H1 (cell line): ENCODE measurements at regions not wholly inside any gene's neighbourhood (a gene's known extent, or its start where the extent isn't known, plus 50 kb on each side); places are given as distances from the start of the nearest gene placed in this dataset.

ENCODE experiments used
- CTCF ChIA-PET: fragments of 300-600 bp; sonication (Branson Sonifier 250); formaldehyde crosslinking; loops from one replicate; lab custom pipeline; 2021; ENCODE audit not compliant: partially characterized antibody; lab: Charles Lee
- POLR2A ChIA-PET: fragments of 300-600 bp; sonication (Branson Sonifier 250); formaldehyde crosslinking; loops from one replicate; lab custom pipeline; 2021; ENCODE audit warnings: inconsistent platforms; ENCODE audit not compliant: partially characterized antibody; lab: Charles Lee
- DNase-seq, 2 experiments: peaks; one replicate each; pipeline versions ENCODE4 v3.0.0 to v3.0.0-alpha.2; 2010 to 2022; ENCODE audit warnings: low spot score in 2 of 2, low read depth in 1 of 2, mixed read lengths in 1 of 2
- FAIRE-seq: peaks from 2 replicates; lab custom pipeline; 2011; peaks lifted over from hg19 to GRCh38; lab: Jason Lieb, UNC
- H2AFZ ChIP-seq: 2 replicates; pipeline ENCODE4 v1.8.1; 2012; ENCODE audit warnings: low read length, inconsistent platforms
- H2AK5ac ChIP-seq: 2 replicates; pipeline ENCODE4 v1.6.1; 2013; ENCODE audit warnings: low read depth, low read length
- H2BK120ac ChIP-seq: replicated peaks from 2 replicates; pipeline ENCODE3; 2013; ENCODE audit warnings: low read depth, low read length, inconsistent platforms
- H2BK12ac ChIP-seq: 2 replicates; pipeline ENCODE4 v1.6.1; 2013; ENCODE audit warnings: low read depth, low read length
- H2BK15ac ChIP-seq: 2 replicates; pipeline ENCODE4 v1.6.1; 2013; ENCODE audit warnings: low read length
- H2BK20ac ChIP-seq: 2 replicates; pipeline ENCODE4 v1.6.1; 2013; ENCODE audit warnings: low read length
- H2BK5ac ChIP-seq: 2 replicates; pipeline ENCODE4 v1.6.1; 2013; ENCODE audit warnings: low read depth, low read length
- H3K14ac ChIP-seq: 2 replicates; pipeline ENCODE4 v1.6.1; 2013; ENCODE audit warnings: inconsistent platforms; ENCODE audit not compliant: insufficient read length
- H3K18ac ChIP-seq: 2 replicates; pipeline ENCODE4 v1.6.1; 2013; ENCODE audit warnings: low read length; ENCODE audit errors: extremely low read depth
- H3K23ac ChIP-seq: 2 replicates; pipeline ENCODE4 v1.6.1; 2013; ENCODE audit warnings: inconsistent platforms; ENCODE audit not compliant: insufficient read length
- H3K23me2 ChIP-seq: 2 replicates; pipeline ENCODE4 v1.6.1; 2013; ENCODE audit warnings: low read depth, low read length
- H3K27ac ChIP-seq: 2 replicates; pipeline ENCODE4 v1.6.1; 2011; ENCODE audit warnings: low read depth, low read length, inconsistent platforms
- H3K27me3 ChIP-seq, 4 experiments: replicated peaks in 1 of 4; 1 replicate in 1 of 4; 2 replicates in 3 of 4; pipeline versions ENCODE4 v1.6.1 to v1.8.1; 2011 to 2013; ENCODE audit warnings: low read length in 3 of 4, mild to moderate bottlenecking in 3 of 4, inconsistent platforms in 2 of 4, mixed read lengths in 2 of 4, moderate library complexity in 1 of 4; ENCODE audit not compliant: control insufficient read depth in 3 of 4, insufficient read depth in 3 of 4; ENCODE audit errors: extremely low read depth in 1 of 4
- H3K36me3 ChIP-seq, 4 experiments: 2 replicates each; pipeline versions ENCODE4 v1.6.1 to v1.8.1; 2011 to 2013; ENCODE audit warnings: mild to moderate bottlenecking in 4 of 4, low read length in 3 of 4, moderate library complexity in 2 of 4, control low read depth in 1 of 4, inconsistent platforms in 1 of 4; ENCODE audit not compliant: insufficient read depth in 4 of 4, control insufficient read depth in 2 of 4
- H3K4ac ChIP-seq: replicated peaks from 2 replicates; pipeline ENCODE3; 2013; ENCODE audit warnings: low read length, low read depth, mixed read lengths, inconsistent platforms; ENCODE audit not compliant: insufficient read length
- H3K4me1 ChIP-seq, 4 experiments: replicated peaks in 1 of 4; 1 replicate in 1 of 4; 2 replicates in 3 of 4; pipeline versions ENCODE4 v1.6.1 to v1.8.1; 2011 to 2013; ENCODE audit warnings: low read length in 3 of 4, inconsistent platforms in 2 of 4, mixed read lengths in 1 of 4; ENCODE audit not compliant: insufficient read depth in 4 of 4, control insufficient read depth in 3 of 4
- H3K4me2 ChIP-seq, 2 experiments: 2 replicates each; pipeline versions ENCODE4 v1.6.1 to v1.8.1; 2011 to 2013; ENCODE audit warnings: low read depth in 2 of 2, low read length in 2 of 2, control low read depth in 1 of 2, inconsistent platforms in 1 of 2, mild to moderate bottlenecking in 1 of 2; ENCODE audit not compliant: insufficient read depth in 1 of 2
- H3K4me3 ChIP-seq, 4 experiments: fragments of 200-600, 300-600 bp in 1 of 4; sonication (generic), shearing (Covaris generic), sonication (Bioruptor Twin) in 1 of 4; 2 replicates each; pipeline versions ENCODE4 v1.5.1 to v1.8.1; 2011 to 2016; ENCODE audit warnings: low read length in 4 of 4, low read depth in 3 of 4, control low read depth in 2 of 4, inconsistent platforms in 2 of 4, mild to moderate bottlenecking in 2 of 4, mixed read lengths in 1 of 4, moderate library complexity in 1 of 4; ENCODE audit not compliant: insufficient read depth in 2 of 4; ENCODE audit errors: extremely low read depth in 1 of 4
- H3K56ac ChIP-seq: replicated peaks from 2 replicates; pipeline ENCODE3; 2013; ENCODE audit warnings: low read depth, mild to moderate bottlenecking, mixed read lengths, low read length, inconsistent platforms; ENCODE audit not compliant: insufficient read length
- H3K79me1 ChIP-seq: 2 replicates; pipeline ENCODE4 v1.6.1; 2013; ENCODE audit warnings: low read depth, low read length, control low read depth
- H3K79me2 ChIP-seq, 2 experiments: 2 replicates each; pipeline versions ENCODE4 v1.6.1 to v1.8.1; 2012 to 2013; ENCODE audit warnings: low read length in 2 of 2, mild to moderate bottlenecking in 2 of 2, inconsistent platforms in 1 of 2; ENCODE audit not compliant: insufficient read depth in 2 of 2, control insufficient read depth in 1 of 2
- H3K9ac ChIP-seq, 4 experiments: replicated peaks in 1 of 4; 1 replicate in 1 of 4; 2 replicates in 3 of 4; pipeline versions ENCODE4 v1.6.1 to v1.8.1; 2011 to 2013; ENCODE audit warnings: low read depth in 3 of 4, low read length in 3 of 4, control low read depth in 2 of 4, mild to moderate bottlenecking in 2 of 4, moderate library complexity in 2 of 4, inconsistent platforms in 1 of 4; ENCODE audit errors: extremely low read depth in 1 of 4
- H3K9me3 ChIP-seq, 2 experiments: 2 replicates each; pipeline versions ENCODE4 v1.6.1 to v1.8.1; 2012 to 2013; ENCODE audit warnings: mild to moderate bottlenecking in 2 of 2, moderate library complexity in 2 of 2, control low read depth in 1 of 2, inconsistent platforms in 1 of 2, low read depth in 1 of 2, low read length in 1 of 2, mixed read lengths in 1 of 2; ENCODE audit not compliant: insufficient read depth in 2 of 2
- H4K20me1 ChIP-seq, 2 experiments: replicated peaks in 1 of 2; 2 replicates each; pipeline versions ENCODE3 to v1.8.1; 2011 to 2013; ENCODE audit warnings: inconsistent platforms in 2 of 2, low read length in 2 of 2, mild to moderate bottlenecking in 1 of 2; ENCODE audit not compliant: insufficient read depth in 2 of 2, control insufficient read depth in 1 of 2
- H4K5ac ChIP-seq: 2 replicates; pipeline ENCODE4 v1.6.1; 2013; ENCODE audit warnings: low read length, low read depth, mixed read lengths, inconsistent platforms; ENCODE audit not compliant: insufficient read length
- H4K8ac ChIP-seq: 2 replicates; pipeline ENCODE4 v1.8.0; 2013; ENCODE audit warnings: mild to moderate bottlenecking, moderate library complexity, low read length, inconsistent platforms; ENCODE audit not compliant: insufficient read depth; ENCODE audit errors: extremely low read depth
- H4K91ac ChIP-seq: replicated peaks from 2 replicates; pipeline ENCODE3; 2013; ENCODE audit warnings: low read length, mixed read lengths, inconsistent platforms; ENCODE audit not compliant: insufficient read length
- EP300 ChIP-seq, 2 experiments: IDR thresholded peaks; 1 replicate in 1 of 2; 2 replicates in 1 of 2; pipeline ENCODE4 v1.6.1; 2011 to 2012; ENCODE audit warnings: low read depth in 2 of 2, low read length in 2 of 2, mild to moderate bottlenecking in 2 of 2, borderline replicate concordance in 1 of 2, inconsistent platforms in 1 of 2, moderate library complexity in 1 of 2
- SAP30 ChIP-seq: fragments of 300-600 bp; sonication (generic); IDR thresholded peaks from 2 replicates; pipeline ENCODE4 v1.7.1; 2012; ENCODE audit warnings: low read length, moderate library complexity, mild to moderate bottlenecking, inconsistent platforms; ENCODE audit not compliant: insufficient read depth, insufficient replicate concordance
- TAF7 ChIP-seq: optimal IDR thresholded peaks from 2 replicates; pipeline ENCODE3; 2011; ENCODE audit warnings: low read depth, mild to moderate bottlenecking, inconsistent platforms, low read length, moderate library complexity, borderline replicate concordance
- WGBS, 2 experiments: shearing (Covaris generic) in 1 of 2; methylation state at CpG; one replicate each; pipeline versions ENCODE4 v1.1.6 to v1.1.7; 2013 to 2015; ENCODE audit warnings: low lambda C conversion rate in 2 of 2, mixed read lengths in 2 of 2, inconsistent platforms in 1 of 2, low coverage in 1 of 2, missing lambda C conversion rate in 1 of 2; ENCODE audit not compliant: insufficient replicate concordance in 2 of 2, insufficient coverage in 1 of 2, insufficient read length in 1 of 2; ENCODE audit errors: extremely low coverage in 1 of 2, missing lambda C conversion rate in 1 of 2; 5-methylcytosine and 5-hydroxymethylcytosine counted together

DNA sequence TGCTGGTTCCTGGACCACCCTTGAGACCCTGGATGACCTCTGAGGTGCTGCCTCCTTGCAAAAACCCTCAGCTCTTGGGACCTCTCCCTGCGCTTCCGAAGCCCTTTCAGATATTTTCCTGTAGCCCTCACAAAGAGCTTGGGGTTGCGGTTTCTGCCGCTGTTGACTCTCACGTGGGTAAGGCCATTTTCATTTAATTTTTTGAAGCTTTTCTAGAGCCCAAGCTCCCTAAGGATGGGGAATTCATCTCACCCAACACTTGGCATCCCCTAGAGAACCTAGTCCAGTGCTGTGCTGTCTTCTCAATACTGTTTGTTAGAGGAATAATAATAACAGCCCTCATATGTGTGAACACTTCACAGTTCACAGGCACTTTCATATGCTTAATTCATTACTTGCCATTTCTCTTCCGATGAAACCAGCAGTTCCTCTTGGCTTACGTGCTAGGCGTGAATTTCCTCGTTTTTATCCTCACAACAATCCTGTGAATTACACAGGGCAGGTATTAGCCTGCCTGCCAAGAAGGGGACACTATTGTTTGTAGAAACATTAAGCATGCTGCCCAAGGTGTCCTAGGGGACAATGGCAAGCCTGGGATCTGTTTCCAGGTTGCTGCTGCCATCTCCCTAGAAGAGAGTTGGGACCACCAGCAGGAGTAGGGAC is 71.6 kb upstream of the CTBP2 start:
- Histone ChIP-seq H4K91ac (no peak overlapping the region), H3K9ac (no peak overlapping the region), H3K18ac (no peak overlapping the region)
- DNase-seq, result no peak
- 90% methylated on average over 9 of the region's 9 CpGs; no CpG with 5 or more reads in 1 of the 2 experiments for WGBS, 2 experiments
- no peak for TF ChIP-seq EP300 (IDR thresholded peaks at IDR 0.05; ENCODE audit: borderline replicate concordance in 1 of 2, low read depth in 2 of 2, low read length in 2 of 2)
- TF ChIP-seq SAP30, result no peak
- TF ChIP-seq TAF7, result no peak
- TF ChIP-seq, all 59 proteins: peak for 0
- H2BK12ac ChIP-seq, result no peak overlapping the region
- CTCF ChIA-PET, result interaction anchor here (0.5 to 1.5 kb wide), 3 partner anchors 13 to 777 kb away, joined by 3 to 5 read pairs (median 3); no protein-coding TSS in a partner anchor
- FAIRE-seq, result no peak
- no peak overlapping the region for H3K27ac ChIP-seq
- H4K5ac ChIP-seq, result no peak overlapping the region
- no peak overlapping the region for H2BK120ac ChIP-seq
- no peak overlapping the region for H3K23ac ChIP-seq
- H3K4me2 ChIP-seq, result no peak overlapping the region
- H3K56ac ChIP-seq, result no peak overlapping the region
- H4K8ac ChIP-seq, result no peak overlapping the region
- peak overlapping the region; percentile 53; the same call in 1 of the 2 replicates for H2BK15ac ChIP-seq
- H2BK5ac ChIP-seq, result no peak overlapping the region
- H3K79me2 ChIP-seq, result no peaks in the 10 kb centered on the region
- no peak overlapping the region for H3K14ac ChIP-seq
- H2BK20ac ChIP-seq, result no peak overlapping the region
- no peaks in the 10 kb centered on the region for H3K27me3 ChIP-seq
- no peak overlapping the region for H2AFZ ChIP-seq
- no peaks in the 10 kb centered on the region for H3K23me2 ChIP-seq
- POLR2A ChIA-PET, result no interaction called here
- H3K4ac ChIP-seq, result no peak overlapping the region
- H3K36me3 ChIP-seq, result no peaks in the 10 kb centered on the region
- H2AK5ac ChIP-seq, result 0 out of 2 replicates have a peak overlapping the region, but pooled peaks have one; percentile 48
- H4K20me1 ChIP-seq, result no peaks in the 10 kb centered on the region
- H3K9me3 ChIP-seq, result no peaks in the 10 kb centered on the region
- H3K4me1 ChIP-seq, result peaks cover 0 to 3% (median 0%) of the 10 kb centered on the region in 4 experiments; a peak in 3 of 7 replicates
- H3K79me1 ChIP-seq, result no peaks in the 10 kb centered on the region
- no peak overlapping the region for H3K4me3 ChIP-seq
